ENCODE measurements at regions not wholly inside any gene's neighbourhood (a gene's known extent, or its start where the extent isn't known, plus 50 kb on each side); places are given as distances from the start of the nearest gene placed in this dataset.

GRCh38 chr4:14132301-14132700, 504.8 kb upstream of the BOD1L1 start:
- H3K4me1 ChIP-seq = no peaks in the 10 kb centered on the region
- no peaks in the 10 kb centered on the region for H3K9me3 ChIP-seq
- ATAC-seq (no peak), DNase-seq (no peak)
- no peaks in the 10 kb centered on the region for H3K36me3 ChIP-seq
- H3K27me3 ChIP-seq = no peaks in the 10 kb centered on the region
- no peak overlapping the region for H3K27ac ChIP-seq
- 85% methylated on average over 1 of the region's 1 CpG for WGBS (ENCODE audit: insufficient coverage, low coverage, low lambda C conversion rate, missing lambda C conversion rate)
- intact Hi-C loops (cut with DNase I) = no loop called here
- H3K4me3 ChIP-seq = no peak overlapping the region
- TF ChIP-seq POLR2A (IDR thresholded peaks at IDR 0.05) = no peak
- TF ChIP-seq CTCF (IDR thresholded peaks at IDR 0.05) = no peak

GRCh38 chr4:14138106-14138505, 510.6 kb upstream of the BOD1L1 start:
- no peak overlapping the region for H3K27ac ChIP-seq
- no peak overlapping the region for H3K4me3 ChIP-seq
- no peaks in the 10 kb centered on the region for H3K9me3 ChIP-seq
- TF ChIP-seq CTCF (IDR thresholded peaks at IDR 0.05) = no peak
- no peak for TF ChIP-seq POLR2A (IDR thresholded peaks at IDR 0.05)
- DNase-seq = no peak
- intact Hi-C loops (cut with DNase I) = no loop called here
- no peak for ATAC-seq
- H3K36me3 ChIP-seq = no peaks in the 10 kb centered on the region
- no peaks in the 10 kb centered on the region for H3K27me3 ChIP-seq
- H3K4me1 ChIP-seq = no peaks in the 10 kb centered on the region

GRCh38 chr4:14143892-14144291, 516.4 kb upstream of the BOD1L1 start:
- WGBS (ENCODE audit: insufficient coverage, low coverage, low lambda C conversion rate, missing lambda C conversion rate) = 0% methylated on average over 1 of the region's 1 CpG

GRCh38 chr4:14149176-14150053, 521.9 kb upstream of the BOD1L1 start:
- no peaks in the 10 kb centered on the region for H3K27me3 ChIP-seq
- ATAC-seq = no peak
- intact Hi-C loops (cut with DNase I) = no loop called here
- H3K27ac ChIP-seq = no peak overlapping the region
- TF ChIP-seq CTCF (IDR thresholded peaks at IDR 0.05) (no peak), POLR2A (IDR thresholded peaks at IDR 0.05) (no peak)
- no peaks in the 10 kb centered on the region for H3K9me3 ChIP-seq
- WGBS (ENCODE audit: insufficient coverage, low coverage, low lambda C conversion rate, missing lambda C conversion rate) = 62% methylated on average over 5 of the region's 6 CpGs
- no peak overlapping the region for H3K4me3 ChIP-seq
- no peaks in the 10 kb centered on the region for H3K36me3 ChIP-seq
- DNase-seq = no peak
- no peaks in the 10 kb centered on the region for H3K4me1 ChIP-seq

More at GRCh38 chr4:14143892-14144291, 516.4 kb upstream of the BOD1L1 start:
- intact Hi-C loops (cut with DNase I) = no loop called here
- ATAC-seq (peak in 1 of 4 donors; percentile 25), DNase-seq (no peak)
- Histone ChIP-seq H3K36me3 (no peaks in the 10 kb centered on the region), H3K4me1 (no peaks in the 10 kb centered on the region), H3K27me3 (no peaks in the 10 kb centered on the region), H3K4me3 (no peak overlapping the region), H3K27ac (no peak overlapping the region), H3K9me3 (no peaks in the 10 kb centered on the region)
- no peak for TF ChIP-seq POLR2A (IDR thresholded peaks at IDR 0.05)
- peak in 2 of 4 donors; percentile 12 to 19 for TF ChIP-seq CTCF (IDR thresholded peaks at IDR 0.05)
